Lower leg skin (tissue), 3 donors: ENCODE measurements at regions not wholly inside any gene's neighbourhood (a gene's known extent, or its start where the extent isn't known, plus 50 kb on each side); places are given as distances from the start of the nearest gene placed in this dataset.

Experiments used
- CTCF ChIP-seq, 3 donors: fragments of 450-650 bp; IDR thresholded peaks; one replicate each; pipeline ENCODE4 v1.5.1; 2016; ENCODE audit warnings: antibody characterized with exemption in 3 of 3, mild to moderate bottlenecking in 3 of 3, moderate library complexity in 2 of 3
- POLR2A ChIP-seq, 2 donors: fragments of 450-650 bp; IDR thresholded peaks; one replicate each; pipeline ENCODE4 v1.6.1; 2016 to 2017; ENCODE audit warnings: antibody characterized with exemption in 2 of 2, mild to moderate bottlenecking in 1 of 2, moderate library complexity in 1 of 2

- TF ChIP-seq CTCF (IDR thresholded peaks at IDR 0.05) (no peak), POLR2A (IDR thresholded peaks at IDR 0.05) (no peak)
These were observed 445.3 kb downstream of the FOXO1 start for GRCh38 chr13:40221131-40221459.
